ENCODE measurements at regions not wholly inside any gene's neighbourhood (a gene's known extent, or its start where the extent isn't known, plus 50 kb on each side); places are given as distances from the start of the nearest gene placed in this dataset.
A peak's percentile ranks its signal among the peaks of the same experiment; 100 is the strongest.
"Not testable (repeated sequence)": the region's sequence is repeated elsewhere in the genome, so short reads cannot be mapped to it uniquely, and the experiment has no call there.

GRCh38 chr7:20839196-20839735 is 52.6 kb upstream of the SP8 start:
- intact Hi-C loops (cut with DNase I): no loop called here
- DNase-seq: no peak

GRCh38 chr7:20839987-20840386 is 53.3 kb upstream of the SP8 start:
- intact Hi-C loops (cut with DNase I): no loop called here
- no peak for DNase-seq

- no peak for DNase-seq
- intact Hi-C loops (cut with DNase I): no loop called here
Measured at GRCh38 chr7:20846791-20847190, 60.1 kb upstream of the SP8 start.

GRCh38 chr7:20858951-20859350 is 72.3 kb upstream of the SP8 start:
- intact Hi-C loops (cut with DNase I): no loop called here
- peak in 18 of 42 donors; percentile 3 to 60 (median 22) for DNase-seq

- intact Hi-C loops (cut with DNase I): no loop called here
- no peak for DNase-seq
Measured at GRCh38 chr7:20861468-20861867, 74.8 kb upstream of the SP8 start.

- intact Hi-C loops (cut with DNase I): no loop called here
- no peak for DNase-seq
Measured at GRCh38 chr7:20862554-20862953, 75.9 kb upstream of the SP8 start.

GRCh38 chr7:20864221-20864620 is 77.5 kb upstream of the SP8 start:
- DNase-seq: no peak

GRCh38 chr7:20865684-20866083 is 79.0 kb upstream of the SP8 start:
- DNase-seq: no peak
- intact Hi-C loops (cut with DNase I): no loop called here

More at GRCh38 chr7:20864221-20864620, 77.5 kb upstream of the SP8 start:
- intact Hi-C loops (cut with DNase I): no loop called here

GRCh38 chr7:20870977-20871376 is 84.3 kb upstream of the SP8 start:
- intact Hi-C loops (cut with DNase I): no loop called here
- DNase-seq: no peak

- DNase-seq: no peak
Measured at GRCh38 chr7:20892776-20893175, 106.1 kb upstream of the SP8 start.

GRCh38 chr7:20894806-20895205 is 108.1 kb upstream of the SP8 start:
- intact Hi-C loops (cut with DNase I): loop anchor here (10.0 kb wide), 1 partner anchor 50 kb away; no protein-coding TSS in a partner anchor
- DNase-seq: no peak

More at GRCh38 chr7:20892776-20893175, 106.1 kb upstream of the SP8 start:
- intact Hi-C loops (cut with DNase I): loop anchor here (10.0 kb wide), 1 partner anchor 52 kb away; no protein-coding TSS in a partner anchor

- no peak for DNase-seq
- intact Hi-C loops (cut with DNase I): loop anchor here (10.0 kb wide), 1 partner anchor 49 kb away; no protein-coding TSS in a partner anchor
Measured at GRCh38 chr7:20895563-20895962, 108.9 kb upstream of the SP8 start.

- no peak for DNase-seq
- intact Hi-C loops (cut with DNase I): loop anchor here (10.0 kb wide), 1 partner anchor 48 kb away; no protein-coding TSS in a partner anchor
Measured at GRCh38 chr7:20896996-20897395, 110.3 kb upstream of the SP8 start.

- no peak for DNase-seq
- intact Hi-C loops (cut with DNase I): no loop called here
Measured at GRCh38 chr7:20906801-20907453, 120.2 kb upstream of the SP8 start.

GRCh38 chr7:20911081-20911480 is 124.4 kb upstream of the SP8 start:
- intact Hi-C loops (cut with DNase I): no loop called here
- no peak for DNase-seq

- DNase-seq: no peak
- intact Hi-C loops (cut with DNase I): no loop called here
Measured at GRCh38 chr7:20913853-20914252, 127.2 kb upstream of the SP8 start.

- no peak for DNase-seq
- intact Hi-C loops (cut with DNase I): no loop called here
Measured at GRCh38 chr7:20916311-20916710, 129.6 kb upstream of the SP8 start.

GRCh38 chr7:20917603-20918002 is 130.9 kb upstream of the SP8 start:
- intact Hi-C loops (cut with DNase I): no loop called here

GRCh38 chr7:20918156-20918555 is 131.5 kb upstream of the SP8 start:
- intact Hi-C loops (cut with DNase I): no loop called here
- DNase-seq: no peak

More at GRCh38 chr7:20917603-20918002, 130.9 kb upstream of the SP8 start:
- DNase-seq: no peak

- intact Hi-C loops (cut with DNase I); DNase-seq: not testable (repeated sequence)
Measured at GRCh38 chr7:20927178-20927577, 140.5 kb upstream of the SP8 start.

- intact Hi-C loops (cut with DNase I): no loop called here
Measured at GRCh38 chr7:20927976-20928375, 141.3 kb upstream of the SP8 start.

More at GRCh38 chr7:20927976-20928375, 141.3 kb upstream of the SP8 start:
- DNase-seq: no peak
